Neuronal stem cell (in vitro differentiated cells): ENCODE measurements at regions not wholly inside any gene's neighbourhood (a gene's known extent, or its start where the extent isn't known, plus 50 kb on each side); places are given as distances from the start of the nearest gene placed in this dataset.

Source experiments
- DNase-seq: peaks from one replicate; pipeline ENCODE4 v3.0.0-alpha.2; 2013; ENCODE audit warnings: low spot score
- H2AFZ ChIP-seq: one replicate; pipeline ENCODE4 v1.6.1; 2013; ENCODE audit warnings: mild to moderate bottlenecking, low read length, inconsistent platforms
- H2AK5ac ChIP-seq: 2 replicates; pipeline ENCODE4 v1.6.1; 2013; ENCODE audit warnings: low read depth, mild to moderate bottlenecking, inconsistent platforms, low read length, moderate library complexity, mixed read lengths
- H2BK120ac ChIP-seq: 2 replicates; pipeline ENCODE4 v1.6.1; 2013; ENCODE audit warnings: low read depth, mild to moderate bottlenecking, inconsistent platforms, low read length, moderate library complexity, mixed read lengths
- H2BK12ac ChIP-seq: one replicate; pipeline ENCODE4 v1.6.1; 2013; ENCODE audit warnings: low read length, inconsistent platforms
- H2BK15ac ChIP-seq: 2 replicates; pipeline ENCODE4 v1.6.1; 2013; ENCODE audit warnings: mild to moderate bottlenecking, low read length, inconsistent platforms, mixed read lengths
- H2BK5ac ChIP-seq: one replicate; pipeline ENCODE4 v1.6.1; 2013; ENCODE audit warnings: inconsistent platforms, mild to moderate bottlenecking, low read length, moderate library complexity
- H3K14ac ChIP-seq: one replicate; pipeline ENCODE4 v1.6.1; 2013; ENCODE audit warnings: low read length, inconsistent platforms
- H3K18ac ChIP-seq: 2 replicates; pipeline ENCODE4 v1.6.1; 2013; ENCODE audit warnings: low read length, inconsistent platforms
- H3K23ac ChIP-seq: 2 replicates; pipeline ENCODE4 v1.6.1; 2013; ENCODE audit warnings: low read depth, mild to moderate bottlenecking, mixed read lengths, low read length, inconsistent platforms; ENCODE audit not compliant: poor library complexity
- H3K27ac ChIP-seq: replicated peaks from 3 replicates; pipeline ENCODE4 v1.5.1; 2013; ENCODE audit warnings: low read length, inconsistent platforms
- H3K27me3 ChIP-seq, 3 experiments: 2 replicates each; pipeline ENCODE4 v1.6.1; 2013; ENCODE audit warnings: low read length in 3 of 3, mild to moderate bottlenecking in 2 of 3, inconsistent platforms in 1 of 3, low read depth in 1 of 3, mixed read lengths in 1 of 3, moderate library complexity in 1 of 3; ENCODE audit not compliant: control insufficient read depth in 3 of 3, insufficient read depth in 3 of 3
- H3K36me3 ChIP-seq, 2 donors: replicated peaks in 1 of 2; 2 replicates each; pipeline ENCODE4 v1.6.1; 2013; ENCODE audit warnings: low read length in 2 of 2; ENCODE audit not compliant: control insufficient read depth in 2 of 2, insufficient read depth in 2 of 2
- H3K4ac ChIP-seq: 2 replicates; pipeline ENCODE4 v1.6.1; 2013; ENCODE audit warnings: inconsistent platforms, mild to moderate bottlenecking, low read length, moderate library complexity
- H3K4me1 ChIP-seq, 2 donors: 1 replicate in 1 of 2; 2 replicates in 1 of 2; pipeline ENCODE4 v1.6.1; 2013; ENCODE audit warnings: low read length in 2 of 2, low read depth in 1 of 2; ENCODE audit not compliant: control insufficient read depth in 2 of 2, insufficient read depth in 1 of 2
- H3K4me2 ChIP-seq: one replicate; pipeline ENCODE4 v1.6.1; 2013; ENCODE audit warnings: mild to moderate bottlenecking, low read length, inconsistent platforms; ENCODE audit not compliant: insufficient read depth, poor library complexity, severe bottlenecking
- H3K4me3 ChIP-seq, 2 donors: 2 replicates each; pipeline ENCODE4 v1.5.1; 2013; ENCODE audit warnings: low read length in 2 of 2, mild to moderate bottlenecking in 2 of 2, inconsistent platforms in 1 of 2, moderate library complexity in 1 of 2
- H3K79me1 ChIP-seq: one replicate; pipeline ENCODE4 v1.6.1; 2013; ENCODE audit warnings: low read depth, mild to moderate bottlenecking, inconsistent platforms, low read length, moderate library complexity
- H3K9ac ChIP-seq: one replicate; pipeline ENCODE4 v1.6.1; 2013; ENCODE audit warnings: mild to moderate bottlenecking, low read depth, low read length, inconsistent platforms; ENCODE audit not compliant: poor library complexity
- H3K9me3 ChIP-seq, 2 donors: replicated peaks in 1 of 2; 2 replicates each; pipeline versions ENCODE3 to v1.6.1; 2013; ENCODE audit warnings: low read length in 2 of 2, mild to moderate bottlenecking in 2 of 2, inconsistent platforms in 1 of 2, low read depth in 1 of 2, mixed read lengths in 1 of 2, moderate library complexity in 1 of 2; ENCODE audit not compliant: control insufficient read depth in 2 of 2, insufficient read depth in 1 of 2
- H4K8ac ChIP-seq: one replicate; pipeline ENCODE4 v1.6.1; 2013; ENCODE audit warnings: low read depth, mild to moderate bottlenecking, inconsistent platforms, low read length, moderate library complexity
- H4K91ac ChIP-seq: one replicate; pipeline ENCODE4 v1.6.1; 2013; ENCODE audit warnings: low read length, low read depth, mild to moderate bottlenecking, inconsistent platforms; ENCODE audit not compliant: poor library complexity
- WGBS, 2 donors: extraction: QIAGEN DNeasy Blood & Tissue Kit; methylation state at CpG; one replicate each; pipeline ENCODE4 v1.1.7; 2013; ENCODE audit warnings: missing lambda C conversion rate in 2 of 2, mixed read lengths in 1 of 2; ENCODE audit not compliant: insufficient read length in 2 of 2, insufficient replicate concordance in 1 of 2; ENCODE audit errors: extremely low coverage in 2 of 2; 5-methylcytosine and 5-hydroxymethylcytosine counted together

DNA sequence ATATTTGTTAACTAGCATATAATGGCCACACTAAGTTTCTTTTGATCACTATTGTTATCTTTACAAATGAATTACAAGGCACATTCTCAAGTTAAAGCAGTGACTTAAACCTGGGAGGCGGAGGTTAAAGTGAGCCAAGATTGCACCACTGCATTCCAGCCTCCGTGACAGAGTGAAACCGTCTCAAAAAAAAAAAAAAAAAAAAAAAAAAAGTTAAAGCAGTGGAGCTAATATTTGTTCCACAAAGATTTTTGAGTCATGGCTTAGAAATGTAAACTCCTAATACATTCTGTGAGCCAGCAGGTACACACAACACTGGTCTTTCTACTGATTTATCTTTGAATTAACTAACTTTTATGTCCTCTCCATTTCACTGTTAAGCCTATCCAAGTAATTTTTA is 221.7 kb upstream of the HTR1E start:
- Histone ChIP-seq H3K23ac (no peak overlapping the region), H3K4ac (no peak overlapping the region), H4K91ac (no peak overlapping the region), H2BK15ac (no peak overlapping the region), H2BK12ac (no peak overlapping the region), H2BK5ac (no peak overlapping the region), H3K36me3 (no peaks in the 10 kb centered on the region), H2AK5ac (no peak overlapping the region), H3K79me1 (no peaks in the 10 kb centered on the region), H3K27me3 (no peaks in the 10 kb centered on the region), H3K4me1 (peaks cover 0 to 2% of the 10 kb centered on the region in 2 donors), H3K14ac (no peak overlapping the region), H2BK120ac (no peak overlapping the region), H3K9ac (no peak overlapping the region), H2AFZ (no peak overlapping the region), H3K4me3 (no peak overlapping the region), H3K27ac (no peak overlapping the region), H3K9me3 (no peaks in the 10 kb centered on the region), H3K18ac (no peak overlapping the region), H4K8ac (no peak overlapping the region), H3K4me2 (no peak overlapping the region)
- DNase-seq, result no peak
- no CpG with 5 or more reads among the region's 3 CpGs for WGBS, 2 donors

DNA sequence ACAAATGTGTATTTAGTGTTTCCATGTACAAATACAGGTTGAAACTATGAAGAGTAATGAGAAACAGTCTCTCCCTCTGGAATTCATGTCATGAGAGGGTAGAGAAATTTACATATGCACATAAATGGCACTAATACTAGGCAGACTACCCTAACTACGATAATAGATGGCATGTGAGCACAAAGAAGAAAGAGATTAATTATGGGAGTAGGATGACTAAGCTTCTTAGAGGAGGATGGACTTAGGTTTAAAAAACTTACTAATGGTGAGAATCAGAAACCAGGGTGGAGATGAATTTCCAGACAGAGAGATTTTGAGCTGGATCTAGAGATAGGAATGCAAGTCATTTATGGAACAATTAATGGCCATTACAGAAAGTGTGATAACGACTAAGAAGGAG is 225.3 kb upstream of the HTR1E start:
- Histone ChIP-seq H3K18ac (no peak overlapping the region), H3K9ac (no peak overlapping the region), H3K14ac (no peak overlapping the region), H2AFZ (no peak overlapping the region), H2BK15ac (no peak overlapping the region), H3K36me3 (no peaks in the 10 kb centered on the region), H3K4me1 (peaks cover 0 to 2% of the 10 kb centered on the region in 2 donors), H3K79me1 (no peaks in the 10 kb centered on the region), H3K23ac (no peak overlapping the region), H2AK5ac (no peak overlapping the region), H3K4ac (no peak overlapping the region), H3K27me3 (no peaks in the 10 kb centered on the region), H3K9me3 (no peaks in the 10 kb centered on the region), H4K8ac (no peak overlapping the region), H2BK120ac (no peak overlapping the region), H2BK12ac (no peak overlapping the region), H3K4me2 (no peak overlapping the region), H3K4me3 (no peak overlapping the region), H2BK5ac (no peak overlapping the region), H4K91ac (no peak overlapping the region), H3K27ac (no peak overlapping the region)
- no CpG with 5 or more reads among the region's 2 CpGs for WGBS, 2 donors
- DNase-seq, result no peak

DNA sequence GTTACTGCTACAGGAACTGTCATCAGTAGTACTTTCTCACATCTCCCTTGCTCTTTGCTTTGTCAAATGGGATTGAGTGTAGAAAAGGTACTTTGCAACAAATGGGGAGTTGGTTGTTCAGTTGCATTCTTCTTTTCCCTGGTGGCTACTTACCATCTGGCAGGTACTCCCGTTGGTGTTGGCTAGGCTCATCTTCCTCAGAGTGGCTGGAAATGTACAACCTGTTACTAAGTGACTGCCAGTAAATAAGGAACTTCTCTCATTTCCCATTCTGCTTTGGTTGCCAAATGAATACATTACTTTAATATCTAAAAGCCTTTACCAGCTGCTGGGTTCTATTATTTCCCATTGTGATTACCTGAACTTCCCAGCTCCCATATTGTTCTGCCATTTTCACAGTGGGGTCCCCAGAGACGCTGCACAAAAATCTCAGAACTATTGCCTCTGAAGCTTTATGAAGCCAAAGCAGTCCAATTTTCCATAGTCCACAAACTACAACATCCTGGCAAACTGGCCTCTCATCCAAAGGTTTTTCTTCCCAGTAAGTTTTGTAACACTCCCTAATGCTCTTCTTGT is 229.7 kb upstream of the HTR1E start:
- Histone ChIP-seq H3K27me3 (no peaks in the 10 kb centered on the region), H2AFZ (no peak overlapping the region), H2BK15ac (no peak overlapping the region), H4K8ac (no peak overlapping the region), H4K91ac (no peak overlapping the region), H2BK5ac (no peak overlapping the region), H3K9me3 (no peaks in the 10 kb centered on the region), H2BK12ac (no peak overlapping the region), H3K23ac (no peak overlapping the region), H3K18ac (no peak overlapping the region), H3K79me1 (no peaks in the 10 kb centered on the region), H3K4me1 (no peaks in the 10 kb centered on the region), H3K4ac (no peak overlapping the region), H3K36me3 (no peaks in the 10 kb centered on the region), H3K4me3 (no peak overlapping the region), H3K14ac (no peak overlapping the region), H3K27ac (no peak overlapping the region), H2AK5ac (no peak overlapping the region), H3K9ac (no peak overlapping the region), H2BK120ac (no peak overlapping the region), H3K4me2 (no peak overlapping the region)
- DNase-seq, result no peak
- no CpG with 5 or more reads among the region's 2 CpGs for WGBS, 2 donors

DNA sequence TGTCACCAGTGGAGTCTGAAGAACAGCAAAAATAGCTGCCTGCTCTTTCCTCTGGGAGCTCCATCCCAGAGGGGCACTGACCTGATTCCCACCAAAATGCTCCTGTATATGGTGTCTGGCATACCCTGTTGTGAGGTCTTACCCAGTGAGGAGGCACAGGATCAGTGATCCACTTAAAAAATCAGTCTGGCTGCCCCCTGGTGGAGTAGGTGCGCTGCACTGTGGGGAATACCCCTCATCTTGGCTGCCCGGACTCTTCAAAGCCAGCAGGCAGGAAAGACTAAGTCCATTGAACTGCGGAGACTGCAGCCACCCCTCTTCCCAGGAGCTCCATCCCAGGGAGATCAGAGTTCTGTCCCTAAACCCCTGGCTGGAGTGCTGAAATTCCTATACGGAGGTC is 230.9 kb upstream of the HTR1E start:
- no peak overlapping the region for H3K9ac ChIP-seq
- H3K23ac ChIP-seq, result no peak overlapping the region
- no peak overlapping the region for H3K4me2 ChIP-seq
- no peak overlapping the region for H2AFZ ChIP-seq
- H2BK15ac ChIP-seq, result no peak overlapping the region
- no peaks in the 10 kb centered on the region for H3K36me3 ChIP-seq
- H3K4me1 ChIP-seq, result no peaks in the 10 kb centered on the region
- H3K79me1 ChIP-seq, result no peaks in the 10 kb centered on the region
- no peak overlapping the region for H3K18ac ChIP-seq
- no peak overlapping the region for H3K4me3 ChIP-seq
- no peak overlapping the region for H2BK120ac ChIP-seq
- no peak overlapping the region for H2AK5ac ChIP-seq
- WGBS, 2 donors, result no CpG with 5 or more reads among the region's 4 CpGs
- H4K91ac ChIP-seq, result no peak overlapping the region
- no peak overlapping the region for H2BK5ac ChIP-seq
- H3K9me3 ChIP-seq, result no peaks in the 10 kb centered on the region
- DNase-seq, result no peak
- H3K4ac ChIP-seq, result no peak overlapping the region
- no peaks in the 10 kb centered on the region for H3K27me3 ChIP-seq
- H4K8ac ChIP-seq, result no peak overlapping the region
- no peak overlapping the region for H2BK12ac ChIP-seq
- no peak overlapping the region for H3K27ac ChIP-seq
- H3K14ac ChIP-seq, result no peak overlapping the region
